Inflammatory macrophage treated with lipopolysaccharide for 1 hour (primary cell): ENCODE measurements at regions not wholly inside any gene's neighbourhood (a gene's known extent, or its start where the extent isn't known, plus 50 kb on each side); places are given as distances from the start of the nearest gene placed in this dataset.

ENCODE experiments used
- DNase-seq, 2 donors: peaks; one replicate each; pipeline ENCODE4 v3.0.0-alpha.2; 2020 to 2022

DNA sequence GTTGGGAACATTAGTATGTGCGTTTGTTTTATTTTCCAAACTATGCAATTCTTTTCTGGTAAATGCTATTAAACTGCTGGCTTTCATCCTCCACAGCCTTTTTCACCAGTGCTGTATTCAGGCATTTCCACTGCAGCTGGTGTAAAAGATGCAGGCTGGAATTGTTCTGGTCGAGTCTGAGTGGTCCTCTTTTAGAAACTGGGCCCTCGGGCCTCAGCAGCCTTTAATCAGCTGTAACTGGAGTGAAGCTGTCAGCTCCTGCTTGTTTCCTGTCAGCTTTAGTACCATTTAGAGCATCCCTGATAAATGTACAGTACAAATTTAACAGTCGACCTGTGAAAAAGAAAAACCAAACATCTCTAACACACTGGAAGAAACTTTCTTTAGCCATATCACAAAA is 979.6 kb downstream of the TFAP2A start:
- DNase-seq: no peak

DNA sequence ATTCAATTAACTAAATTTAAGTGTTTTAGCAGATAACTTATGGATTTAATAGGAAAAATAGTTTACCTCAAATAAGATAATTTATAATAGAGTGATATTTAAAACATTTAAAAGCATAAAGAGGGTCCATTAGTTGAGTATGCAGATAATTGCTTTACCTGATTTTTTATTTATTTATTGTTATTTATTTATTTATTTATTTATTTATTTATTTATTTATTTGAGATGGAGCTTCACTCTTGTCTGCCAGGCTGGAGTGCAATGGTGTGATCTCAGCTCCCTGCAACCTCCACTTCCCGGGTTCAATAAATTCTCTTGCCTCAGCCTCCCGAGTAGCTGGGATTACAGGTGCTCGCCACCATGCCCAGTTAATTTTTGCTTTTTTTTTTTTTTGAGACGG is 982.9 kb downstream of the TFAP2A start:
- DNase-seq: no peak

DNA sequence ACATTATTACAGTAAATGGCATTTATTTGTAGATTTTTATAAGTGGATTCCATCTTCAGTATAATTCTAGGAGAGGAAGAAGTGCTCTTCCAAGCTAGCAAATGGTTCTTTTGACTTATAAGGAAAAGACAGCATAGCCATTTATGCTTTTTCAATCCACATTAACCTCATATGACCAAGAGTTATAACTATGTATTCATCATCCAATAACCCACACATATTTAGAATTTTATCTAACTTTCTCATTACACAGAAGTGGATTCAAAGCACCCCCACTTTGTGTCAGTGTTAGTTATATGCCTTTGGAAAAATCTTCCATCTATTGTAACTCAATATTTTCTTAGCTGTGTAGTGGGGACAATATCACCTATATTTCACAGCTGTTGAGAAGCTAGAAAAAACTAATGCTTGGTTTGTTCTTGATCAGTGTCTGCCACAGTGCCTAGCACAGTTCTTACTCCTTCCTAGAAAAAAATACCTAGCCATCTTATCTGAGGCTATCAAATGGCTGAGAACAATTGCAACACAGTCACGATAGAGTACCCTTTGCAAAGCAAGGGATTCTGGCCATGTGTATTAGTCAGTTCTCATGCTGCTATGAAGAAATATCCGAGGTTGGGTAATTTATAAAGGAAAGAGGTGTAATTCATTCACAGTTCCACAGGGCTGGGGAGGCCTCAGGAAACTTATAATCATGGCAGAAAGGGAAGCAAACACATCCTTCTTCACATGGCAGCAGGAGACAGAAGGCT is 986.3 kb downstream of the TFAP2A start:
- DNase-seq: no peak

DNA sequence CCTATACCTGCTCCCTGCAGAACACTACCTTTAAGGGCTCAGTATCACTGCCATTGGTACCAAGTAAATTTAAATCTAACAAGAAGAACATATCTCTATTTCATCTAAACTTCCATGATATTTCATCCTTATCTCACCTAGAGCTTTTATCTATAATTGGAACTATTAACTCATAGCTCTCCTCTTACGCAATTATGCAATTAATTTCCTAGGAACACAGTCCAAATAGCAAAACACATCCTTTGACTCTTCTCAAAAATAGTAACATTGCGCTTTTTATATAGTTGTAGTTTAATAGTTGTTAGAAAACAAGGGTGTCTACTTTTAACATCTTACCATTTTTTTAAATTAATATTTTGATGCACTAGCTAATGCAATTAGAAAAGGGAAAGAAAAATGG is 986.8 kb upstream of the SLC35B3 start:
- DNase-seq: no peak

DNA sequence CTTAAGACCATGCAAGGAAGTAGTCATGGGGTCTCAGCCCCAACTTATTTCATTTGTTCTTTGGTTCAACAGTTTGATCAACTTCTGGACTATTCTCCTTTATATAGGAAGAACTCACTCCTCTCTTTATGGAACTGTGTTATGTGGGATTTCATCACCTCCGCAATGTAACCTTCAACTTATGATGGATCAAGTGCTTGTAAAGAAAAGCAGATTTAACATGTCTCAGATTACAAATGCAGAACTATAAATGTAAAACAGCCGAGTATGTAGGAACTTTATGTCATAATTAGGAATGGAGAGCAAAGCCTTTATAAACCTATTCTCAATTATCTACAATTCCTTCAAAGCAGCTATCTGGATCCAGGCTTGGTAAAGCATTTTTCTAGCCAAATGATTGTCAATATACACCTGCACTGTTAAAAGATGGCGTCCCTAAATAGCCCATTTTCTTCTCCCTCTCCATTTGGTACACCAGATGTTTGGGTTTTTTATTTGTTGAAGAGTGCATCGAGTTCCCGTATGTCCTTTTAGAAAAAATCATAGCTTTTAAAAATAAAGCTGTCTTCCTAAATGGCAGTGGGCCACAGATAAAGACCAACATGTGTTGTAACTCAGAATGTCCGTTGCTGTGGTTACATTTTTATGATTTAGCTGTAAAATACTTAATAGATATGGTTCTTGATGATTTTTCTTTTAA is 985.1 kb upstream of the SLC35B3 start:
- no peak for DNase-seq

DNA sequence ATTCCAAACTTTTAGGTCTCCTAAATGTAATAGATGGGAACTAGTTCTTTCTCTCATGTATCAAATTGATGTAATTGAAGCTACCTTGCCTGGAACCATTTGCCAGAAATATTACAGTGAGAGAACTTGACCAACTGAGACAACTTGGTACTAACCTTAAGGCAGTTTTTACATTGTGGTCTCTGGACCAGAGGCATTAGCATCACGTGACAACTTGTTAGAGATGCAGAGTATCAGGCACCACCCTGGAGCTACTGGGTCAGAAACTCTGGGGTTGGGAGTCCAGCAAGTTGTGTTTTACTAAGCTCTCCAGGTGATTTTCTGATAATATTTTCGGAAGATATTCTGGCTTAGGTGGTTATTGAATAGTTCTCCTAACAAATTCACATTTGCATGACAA is 982.1 kb upstream of the SLC35B3 start:
- DNase-seq: no peak

DNA sequence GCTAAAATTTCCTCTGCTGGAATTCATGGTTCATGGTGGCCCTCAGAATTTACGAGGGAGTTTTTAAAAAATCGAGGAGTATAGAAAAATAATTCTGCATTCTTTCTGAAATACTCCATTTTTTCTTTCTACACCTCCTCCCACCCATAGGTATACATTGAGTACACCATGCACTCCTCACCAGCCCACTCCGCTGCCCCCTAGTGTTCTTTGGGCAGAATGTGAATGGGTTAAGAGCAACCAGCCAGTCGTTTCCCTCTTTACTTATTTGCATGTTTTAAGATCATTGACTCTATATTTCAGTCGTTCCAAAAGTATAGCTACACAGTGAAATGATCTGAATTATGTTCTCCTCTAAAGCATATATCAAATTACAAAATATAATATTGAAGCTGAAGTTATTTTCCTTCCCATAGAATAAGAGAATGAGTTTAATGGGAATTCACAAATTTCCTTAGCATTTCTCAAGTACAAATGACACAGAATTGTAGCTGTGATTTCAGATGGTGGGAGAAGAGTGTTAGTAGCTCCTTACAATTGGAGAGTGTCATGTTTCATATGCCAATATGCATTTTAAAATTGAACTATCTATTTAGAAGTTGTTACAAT is 977.7 kb upstream of the SLC35B3 start:
- peak; percentile 1 to 8 for DNase-seq

DNA sequence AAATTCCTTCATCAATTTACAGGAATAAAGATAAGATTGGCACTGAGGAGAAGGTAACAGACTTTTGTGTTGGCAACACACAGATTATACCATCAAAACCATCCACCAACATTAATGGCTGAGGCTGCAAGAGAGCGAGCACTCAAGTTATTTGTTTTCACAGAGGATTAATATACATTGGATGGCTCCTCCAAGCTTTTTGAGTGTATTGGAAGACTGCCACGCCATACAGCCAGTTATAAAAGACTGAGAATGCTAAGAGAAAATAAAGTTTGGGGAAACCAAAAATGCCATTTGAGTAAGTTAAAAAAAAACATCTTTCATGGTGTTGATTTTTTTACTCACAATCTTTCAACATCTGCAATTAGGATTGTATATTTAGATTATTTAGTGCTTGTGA is 973.8 kb upstream of the SLC35B3 start:
- DNase-seq: no peak

DNA sequence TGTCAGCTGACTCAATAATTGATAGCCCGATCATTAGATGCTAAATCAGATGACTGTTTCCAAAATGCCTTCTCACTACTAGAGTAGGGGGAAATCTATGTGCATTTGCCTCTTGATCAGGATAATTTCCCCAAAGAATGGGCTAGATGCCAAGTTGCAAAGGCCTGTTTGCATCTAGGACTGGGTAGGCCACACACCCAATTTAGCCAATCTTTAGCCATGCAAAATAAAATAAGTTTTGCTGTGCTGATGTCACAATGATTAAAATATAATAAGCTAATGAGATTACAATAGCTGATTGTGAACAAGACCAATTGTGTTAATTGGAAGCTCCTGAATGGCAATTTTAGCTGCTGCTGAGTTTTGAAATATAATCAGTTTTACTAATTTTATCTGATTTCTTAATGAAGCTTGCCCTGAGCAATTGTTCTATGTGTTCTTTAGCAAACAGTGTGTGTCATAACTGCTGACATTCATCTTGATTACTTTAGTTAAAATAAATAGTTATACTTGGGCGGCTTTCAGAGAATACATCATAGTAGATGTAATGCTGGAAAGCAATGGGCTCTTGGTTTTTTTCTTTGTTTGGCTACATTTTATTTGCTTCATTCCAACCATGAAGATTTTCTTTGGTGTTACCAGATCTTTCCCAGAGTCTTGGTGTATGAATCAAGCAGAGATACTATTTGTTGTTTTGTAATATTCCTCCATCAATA is 973.2 kb upstream of the SLC35B3 start:
- no peak for DNase-seq

DNA sequence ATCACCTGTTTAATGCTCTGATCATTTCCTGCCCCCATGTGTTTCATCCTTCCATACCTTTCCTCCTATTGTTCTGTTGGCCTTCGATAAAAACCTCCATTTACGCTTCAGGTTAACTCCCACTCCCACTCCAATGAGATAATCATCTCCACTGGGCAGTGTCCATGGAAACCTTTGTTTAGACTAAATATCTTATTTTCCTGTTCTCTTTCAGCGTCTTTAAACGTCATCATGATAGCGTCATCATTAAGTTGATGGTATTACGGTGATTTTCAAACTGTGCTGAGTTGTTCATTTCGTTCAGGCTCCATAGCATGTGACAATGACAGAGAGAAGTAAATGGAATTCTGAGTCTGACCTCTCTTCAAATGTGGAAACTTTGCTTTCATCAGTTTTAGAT is 970.5 kb upstream of the SLC35B3 start:
- no peak for DNase-seq

DNA sequence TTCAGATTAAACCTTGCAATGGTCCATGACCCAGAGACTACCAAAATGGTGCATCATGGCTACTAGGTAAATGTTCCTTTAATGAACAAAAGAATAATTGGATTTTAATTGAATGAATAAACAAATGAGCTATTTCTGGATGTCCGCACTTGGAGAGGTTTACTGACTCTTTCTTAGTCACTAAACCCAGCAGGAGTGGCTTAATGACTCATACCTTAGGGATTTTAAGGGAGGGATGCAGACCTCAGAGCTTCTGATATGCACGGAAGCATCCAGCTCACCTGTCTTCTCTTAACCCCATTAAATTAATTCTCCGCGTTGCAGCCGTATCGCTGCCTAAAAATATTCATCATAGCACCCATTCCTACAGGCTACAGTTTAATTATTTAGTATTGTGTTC is 970.0 kb upstream of the SLC35B3 start:
- no peak for DNase-seq

DNA sequence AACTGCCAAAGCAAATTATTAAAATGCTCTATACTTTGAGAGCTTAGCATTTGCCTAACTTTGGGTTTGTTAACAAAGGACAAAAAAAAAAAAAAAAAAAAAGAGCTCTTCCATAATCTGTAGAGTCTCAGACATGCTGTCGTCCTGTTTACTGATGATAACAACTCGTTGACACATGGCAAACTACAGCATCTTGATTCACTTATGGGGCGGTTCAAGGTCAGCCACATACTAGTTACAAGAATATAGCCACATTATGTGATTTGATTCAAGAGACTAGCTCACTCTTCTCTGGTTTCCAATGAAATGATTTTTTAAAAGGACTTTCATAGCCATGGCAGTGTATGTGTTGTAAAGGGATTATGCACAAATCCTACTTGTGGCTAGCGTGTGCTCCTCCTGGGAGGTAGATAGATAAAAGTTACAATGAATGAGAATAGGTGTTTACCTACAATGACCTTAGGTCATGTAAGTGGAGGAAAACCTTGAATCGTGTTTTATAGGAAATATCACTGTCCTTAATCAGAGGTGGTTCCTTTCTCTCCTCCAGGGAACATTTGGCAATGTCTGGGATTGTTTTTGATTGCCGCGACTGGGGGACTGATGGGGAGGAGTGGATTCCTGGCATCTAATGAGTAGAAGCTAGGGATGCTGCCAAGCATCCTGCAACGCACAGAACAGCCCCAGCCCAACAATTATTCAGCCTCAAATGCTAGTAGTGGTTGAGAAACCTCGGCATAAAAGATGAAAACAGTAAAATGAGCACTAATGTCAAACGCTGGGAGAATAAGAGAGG is 969.2 kb upstream of the SLC35B3 start:
- DNase-seq: no peak

DNA sequence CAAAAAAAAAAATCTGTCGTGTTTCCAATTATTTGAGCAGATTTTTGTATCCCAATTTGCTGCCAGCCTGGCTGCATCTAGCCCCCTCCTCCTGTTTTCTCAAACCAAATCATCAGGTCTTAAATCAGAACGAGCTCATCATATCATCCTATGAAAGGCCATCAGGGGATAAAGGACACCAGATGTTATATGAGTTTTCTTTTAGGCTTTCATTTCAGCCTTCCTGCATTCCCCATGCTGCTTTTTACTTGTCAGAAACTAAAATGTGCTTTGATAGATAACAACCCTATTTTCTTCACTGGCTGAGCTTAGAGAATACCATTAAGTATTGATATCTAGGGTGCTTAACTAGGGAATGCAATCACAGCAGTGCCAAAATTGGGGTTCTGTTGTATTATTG is 968.4 kb upstream of the SLC35B3 start:
- no peak for DNase-seq

DNA sequence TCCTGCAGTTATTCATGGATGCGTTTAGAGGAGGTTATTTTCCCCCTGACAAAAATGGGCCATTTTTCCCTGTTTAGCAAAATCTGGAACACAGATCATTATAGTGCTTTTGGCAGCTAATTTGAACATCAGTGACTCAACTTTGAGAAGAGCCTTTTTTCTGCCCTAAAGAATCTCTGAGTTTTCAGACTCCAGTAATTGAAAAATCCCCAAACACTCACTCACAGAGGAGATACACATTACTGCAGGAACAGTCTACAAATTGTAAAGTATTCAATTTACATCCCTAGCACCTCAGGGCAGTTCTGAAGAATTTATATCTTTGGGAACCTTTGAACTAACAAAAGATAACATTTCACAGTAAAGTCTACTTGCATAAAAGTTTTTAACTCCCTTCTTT is 966.6 kb upstream of the SLC35B3 start:
- no peak for DNase-seq

DNA sequence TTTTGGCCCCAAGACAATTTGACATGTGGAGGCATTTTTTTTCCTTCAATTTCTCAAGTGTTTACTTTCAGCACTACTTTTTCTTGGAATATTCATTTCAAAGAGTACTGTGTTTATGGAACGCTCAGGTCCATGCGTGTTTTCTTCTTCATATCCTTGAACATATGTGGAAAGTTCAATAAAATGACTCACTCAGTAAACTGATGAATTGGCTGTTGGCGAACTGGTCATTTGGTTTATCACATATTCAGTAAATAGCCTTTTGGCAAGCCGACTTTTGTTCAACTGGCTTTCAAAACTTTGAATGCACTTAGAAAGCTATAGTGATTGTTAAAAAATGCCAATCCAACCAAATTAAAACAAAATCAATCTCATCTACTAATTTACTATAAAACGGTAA is 964.6 kb upstream of the SLC35B3 start:
- no peak for DNase-seq

DNA sequence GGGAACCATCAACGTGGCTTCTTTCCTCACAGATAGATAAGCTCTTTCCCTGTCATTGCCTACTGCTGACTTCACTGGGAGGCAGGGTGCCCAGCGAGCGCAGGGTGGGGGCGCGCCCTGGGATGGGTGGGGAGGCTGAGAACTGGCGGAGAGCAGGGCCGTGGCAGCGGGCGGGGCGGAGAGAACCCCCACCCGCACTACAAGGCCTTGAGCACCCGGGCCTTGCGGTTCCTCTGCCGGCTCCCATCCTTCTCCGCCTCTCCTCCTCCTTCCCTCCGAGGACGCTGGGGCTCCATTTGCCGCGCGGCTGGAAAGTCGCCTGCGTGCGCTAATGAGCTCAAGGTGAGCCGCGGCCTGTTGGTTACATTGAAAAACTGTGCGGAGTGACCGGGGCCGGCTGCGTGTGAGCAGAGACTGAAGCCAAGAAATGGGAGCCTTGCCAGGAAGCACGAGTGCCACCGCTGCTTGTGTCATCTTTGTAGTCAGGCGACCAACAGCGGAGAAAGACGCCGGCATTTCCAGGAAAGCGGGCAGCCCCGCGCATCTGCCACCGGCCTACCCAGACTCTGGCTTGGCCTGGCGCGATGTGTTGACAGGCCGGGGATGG is 963.5 kb upstream of the SLC35B3 start:
- no peak for DNase-seq

DNA sequence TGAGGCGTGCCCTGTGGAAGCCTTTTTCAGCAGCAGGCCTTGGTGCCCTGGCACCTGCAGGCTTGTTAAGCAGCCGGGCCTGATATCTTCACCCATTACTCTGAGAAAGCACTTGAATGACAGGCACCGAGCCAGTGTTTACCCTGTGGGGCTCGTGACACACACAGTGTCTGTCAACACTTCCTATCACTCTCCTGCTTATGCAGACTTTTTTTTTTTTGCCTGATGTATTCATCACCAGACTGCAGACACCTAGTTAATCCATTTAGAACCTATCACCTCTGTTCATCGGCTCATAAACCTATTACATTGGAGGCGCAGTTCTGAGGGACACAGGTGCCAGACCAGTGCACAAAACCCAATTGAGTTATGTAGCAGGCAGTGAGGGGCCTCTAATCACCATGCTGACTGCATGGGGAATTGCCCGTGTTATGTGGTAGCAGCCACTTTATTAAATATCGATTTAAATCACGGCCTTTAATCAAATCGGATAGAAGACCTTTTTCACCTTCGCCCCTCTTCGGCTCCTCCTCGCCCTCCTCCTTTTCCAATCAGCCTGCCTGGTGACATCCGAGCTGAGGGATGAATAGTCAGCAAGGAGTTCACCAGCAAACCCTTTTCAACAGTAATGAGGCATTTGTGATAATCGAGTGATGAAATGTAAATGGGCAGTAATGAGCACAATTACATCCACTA is 962.9 kb upstream of the SLC35B3 start:
- no peak for DNase-seq

DNA sequence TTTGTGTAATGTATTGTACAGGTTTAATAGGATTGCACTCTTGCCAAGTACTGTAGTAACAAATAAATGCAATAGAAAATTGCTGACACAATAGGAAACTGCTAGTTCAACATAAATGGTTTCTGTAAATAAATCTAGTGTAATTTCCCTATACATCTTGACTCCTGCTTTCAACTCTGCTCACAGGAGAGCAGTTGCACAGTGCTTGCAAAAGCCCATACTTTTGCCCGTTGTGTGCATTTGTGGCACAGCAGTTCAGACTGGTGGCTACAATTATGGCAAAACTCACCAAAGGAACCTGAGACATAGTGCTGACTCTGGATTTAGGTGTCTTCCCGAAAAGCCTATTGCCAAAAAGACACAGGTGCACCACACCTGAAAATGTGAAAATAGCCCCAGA is 953.3 kb upstream of the SLC35B3 start:
- DNase-seq: no peak

DNA sequence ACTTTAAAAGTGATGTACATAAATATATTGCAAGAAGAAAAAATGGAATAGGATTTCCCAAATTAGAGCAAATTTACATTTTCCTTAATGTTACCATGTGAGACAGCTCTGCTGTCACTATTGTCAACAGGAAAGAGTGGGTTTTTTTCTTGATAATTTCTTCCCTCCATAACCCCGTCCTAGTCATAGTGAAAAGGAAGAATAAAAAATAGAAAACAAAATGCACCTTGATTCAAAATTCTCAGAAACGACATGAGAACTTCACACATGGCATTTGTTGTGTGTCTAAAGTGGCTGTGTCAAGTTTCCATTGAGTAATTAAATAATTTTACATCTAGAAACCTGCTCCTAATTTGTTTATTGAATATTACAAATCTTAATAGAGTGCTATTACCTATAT is 945.2 kb upstream of the SLC35B3 start:
- DNase-seq: no peak

DNA sequence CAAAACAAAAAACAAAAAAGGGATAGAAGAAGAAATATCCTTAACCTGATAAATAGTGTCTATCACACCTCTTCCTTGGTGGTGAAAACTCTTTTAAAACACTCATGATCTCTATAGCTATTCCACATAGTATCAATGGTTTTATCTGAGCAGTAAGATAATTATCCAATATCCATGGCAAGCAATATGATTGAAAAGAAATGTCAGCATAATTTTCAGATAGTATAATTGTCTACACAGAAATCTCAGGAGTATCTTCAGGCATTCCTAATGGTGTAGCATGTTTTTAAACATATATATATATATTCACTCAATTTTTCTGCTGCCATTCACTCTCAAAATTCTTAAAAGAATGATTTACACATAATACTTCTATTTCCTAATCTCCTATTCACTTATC is 938.0 kb upstream of the SLC35B3 start:
- no peak for DNase-seq

DNA sequence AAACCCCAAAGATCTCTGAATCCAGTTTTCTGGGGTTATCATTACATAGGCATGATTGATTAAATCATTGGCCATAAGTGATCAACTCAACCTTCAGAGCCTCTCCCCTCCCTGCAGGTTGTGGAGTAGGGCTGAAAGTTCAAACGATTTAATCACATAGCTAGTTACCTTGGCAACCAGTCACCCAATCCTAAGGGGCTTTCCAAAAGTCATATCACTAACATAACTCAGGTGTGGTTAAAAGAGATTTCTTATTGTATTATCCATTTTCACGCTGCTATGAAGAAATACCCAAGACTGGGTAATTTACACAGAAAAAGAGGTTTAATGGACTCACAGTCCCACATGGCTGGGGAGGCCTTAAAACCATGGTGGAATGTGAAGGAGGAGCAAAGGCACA is 935.1 kb upstream of the SLC35B3 start:
- DNase-seq: no peak

DNA sequence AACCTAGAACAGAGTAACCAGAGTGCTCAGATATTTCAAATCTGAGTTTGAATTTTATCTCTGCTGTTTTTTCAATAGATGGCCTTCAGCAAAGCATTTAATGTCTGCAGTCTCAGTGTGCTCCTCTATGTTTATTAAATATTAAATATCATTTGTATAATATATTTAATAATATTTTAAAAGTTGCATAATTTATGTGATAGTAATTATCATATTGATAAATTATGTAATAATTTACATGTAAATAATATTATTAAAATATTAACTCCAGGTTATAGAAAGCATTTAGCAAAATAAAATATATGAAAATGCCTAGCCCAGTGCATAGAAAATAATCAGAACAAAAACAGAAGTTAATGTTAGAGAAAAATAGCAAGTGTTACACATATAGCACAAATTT is 930.0 kb upstream of the SLC35B3 start:
- DNase-seq: no peak
